Hematopoietic multipotent progenitor cell (in vitro differentiated cells): ENCODE measurements at regions not wholly inside any gene's neighbourhood (a gene's known extent, or its start where the extent isn't known, plus 50 kb on each side); places are given as distances from the start of the nearest gene placed in this dataset.
"Not testable (repeated sequence)": the region's sequence is repeated elsewhere in the genome, so short reads cannot be mapped to it uniquely, and the experiment has no call there.

ENCODE experiments used
- DNase-seq, 3 donors: peaks; one replicate each; pipeline ENCODE4 v3.0.0-alpha.2; 2011 to 2015; ENCODE audit warnings: low read depth in 2 of 3, low spot score in 2 of 3

DNA sequence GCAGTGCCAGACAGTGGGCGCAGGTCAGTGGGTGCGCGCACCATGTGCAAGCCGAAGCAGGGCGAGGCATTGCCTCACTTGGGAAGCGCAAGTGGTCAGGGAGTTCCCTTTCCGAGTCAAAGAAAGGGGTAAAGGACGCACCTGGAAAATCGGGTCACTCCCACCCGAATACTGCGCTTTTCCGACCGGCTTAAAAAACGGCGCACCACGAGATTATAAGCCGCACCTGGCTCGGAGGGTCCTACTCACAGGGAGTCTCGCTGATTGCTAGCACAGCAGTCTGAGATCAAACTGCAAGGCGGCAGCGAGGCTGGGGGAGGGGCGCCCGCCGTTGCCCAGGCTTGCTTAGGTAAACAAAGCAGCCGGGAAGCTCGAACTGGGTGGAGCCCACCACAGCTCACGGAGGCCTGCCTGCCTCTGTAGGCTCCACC, 77.9 kb downstream of the NR4A2 start:
- DNase-seq = peak in 1 of 3 donors; percentile 0

- no peak for DNase-seq
These were observed 78.8 kb downstream of the NR4A2 start for GRCh38 chr2:156253765-156254164.

DNA sequence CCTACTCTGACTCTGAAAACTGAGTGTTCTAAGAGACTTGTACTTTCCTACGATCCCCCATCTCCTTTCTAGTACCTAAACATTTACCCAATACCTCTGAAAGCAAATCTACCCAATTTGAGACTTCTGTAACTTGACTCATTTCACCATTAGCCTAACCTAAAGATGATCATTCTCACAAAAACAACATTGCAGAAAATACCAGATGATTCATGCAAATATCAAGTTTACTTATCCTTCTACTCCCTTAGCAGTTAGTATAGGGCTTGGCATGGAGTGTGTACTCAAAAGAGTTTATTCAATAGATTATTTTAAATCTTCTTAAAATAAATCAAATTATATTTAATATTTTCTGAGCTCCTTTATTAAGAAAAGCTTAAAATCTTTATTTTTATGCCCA, 89.6 kb downstream of the NR4A2 start:
- DNase-seq = no peak

- no peak for DNase-seq
These were observed 95.0 kb downstream of the NR4A2 start for GRCh38 chr2:156237558-156237957.

GRCh38 chr2:156229724-156230362, 102.7 kb downstream of the NR4A2 start:
- no peak for DNase-seq

DNA sequence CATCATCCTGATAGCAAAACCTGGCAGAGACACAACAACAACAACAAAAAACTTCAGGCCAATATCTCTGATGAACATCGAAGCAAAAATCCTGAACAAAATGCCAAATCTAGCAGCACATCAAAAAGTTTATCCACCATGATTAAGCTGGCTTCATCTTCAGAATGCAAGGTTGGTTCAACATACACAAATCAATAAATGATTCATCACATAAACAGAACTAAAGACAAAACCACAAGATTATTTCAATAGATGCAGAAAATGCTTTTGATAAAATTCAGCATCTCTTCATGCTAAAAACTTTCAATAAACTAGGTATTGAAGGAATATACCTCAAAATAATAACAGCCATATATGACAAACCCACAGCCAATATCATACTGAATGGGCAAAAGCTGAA, 109.2 kb downstream of the NR4A2 start:
- DNase-seq = not testable (repeated sequence)

DNA sequence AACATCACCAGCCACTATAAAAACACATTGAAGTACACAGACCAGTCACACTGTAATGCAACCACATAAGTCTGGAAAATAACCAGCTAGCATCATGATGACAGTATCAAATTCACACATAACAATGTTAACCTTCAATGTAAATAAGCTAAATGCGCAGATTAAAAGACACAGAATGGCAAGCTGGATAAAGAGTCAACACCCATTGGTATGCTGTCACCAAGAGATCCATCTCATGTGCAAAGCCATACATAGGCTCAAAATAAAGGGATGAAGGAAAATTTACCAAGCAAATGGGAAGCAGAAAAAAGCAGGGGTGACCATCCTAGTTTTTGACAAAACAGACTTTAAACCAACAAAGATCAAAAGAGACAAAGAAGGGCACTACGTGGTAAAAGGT, 110.8 kb downstream of the NR4A2 start:
- DNase-seq = no peak

- DNase-seq = no peak
These were observed 112.9 kb downstream of the NR4A2 start for GRCh38 chr2:156219491-156220100.

GRCh38 chr2:156215656-156216055, 116.9 kb downstream of the NR4A2 start:
- no peak for DNase-seq

- no peak for DNase-seq
These were observed 121.2 kb downstream of the NR4A2 start for GRCh38 chr2:156211318-156211717.

GRCh38 chr2:156206355-156206754, 126.2 kb downstream of the NR4A2 start:
- no peak for DNase-seq

DNA sequence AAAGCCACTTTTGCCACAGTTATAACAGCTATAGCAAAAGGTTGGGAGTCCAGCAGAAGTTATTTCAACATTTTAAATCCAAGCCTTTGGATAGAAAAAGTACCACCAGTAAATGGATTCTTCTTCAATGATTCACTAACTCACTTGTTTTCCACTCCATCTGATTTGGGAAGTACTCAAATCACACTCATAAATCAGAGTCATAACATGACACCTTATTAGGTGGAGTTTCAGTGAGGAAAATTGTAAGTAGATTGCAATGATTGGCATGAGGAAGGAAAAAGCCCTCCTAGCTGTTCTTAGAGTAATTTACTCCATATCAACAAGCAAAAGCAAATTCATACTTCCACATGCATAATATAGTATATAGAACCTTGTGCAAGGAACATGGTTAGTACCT, 132.9 kb downstream of the NR4A2 start:
- DNase-seq = no peak

DNA sequence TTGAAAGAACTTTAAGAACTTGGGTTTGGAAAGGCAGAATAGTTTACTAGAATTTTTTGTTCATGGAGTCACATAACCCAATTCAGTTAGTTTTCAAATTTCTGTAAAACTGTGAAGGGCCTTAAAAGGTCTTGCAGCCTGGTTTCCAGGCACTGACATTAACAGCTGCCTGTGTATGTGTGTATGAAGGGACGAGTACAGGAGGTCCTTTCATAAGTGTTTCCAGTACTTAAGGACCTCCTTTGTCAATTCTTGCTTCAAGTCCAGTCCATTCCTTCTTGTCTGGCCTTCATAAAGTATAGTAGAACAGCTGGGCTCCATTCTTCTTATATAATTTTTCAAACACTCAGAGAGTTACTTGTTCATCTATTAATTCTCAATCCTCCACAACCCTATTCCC, 136.5 kb downstream of the NR4A2 start:
- no peak for DNase-seq

DNA sequence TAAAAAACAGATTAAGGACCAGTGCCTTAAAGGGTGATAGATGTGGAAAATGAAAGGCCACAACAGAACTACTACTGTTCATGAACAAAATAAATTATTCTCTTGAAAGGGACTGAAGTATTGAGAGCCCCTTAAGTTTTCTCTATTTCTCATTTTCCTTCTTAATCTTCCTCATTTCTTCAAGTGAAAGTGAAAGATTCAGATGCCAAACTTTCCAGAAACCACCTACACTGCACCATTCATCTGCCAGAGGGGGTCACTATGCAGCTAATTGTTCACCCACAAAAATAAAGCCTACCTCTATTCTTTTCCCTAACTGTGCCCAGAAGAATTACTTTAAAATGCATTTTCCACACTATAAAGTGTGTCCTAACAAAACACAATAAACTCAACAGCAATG, 140.1 kb downstream of the NR4A2 start:
- DNase-seq = peak in 2 of 3 donors; percentile 8 to 39

GRCh38 chr2:156191527-156191926, 141.0 kb downstream of the NR4A2 start:
- DNase-seq = no peak

DNA sequence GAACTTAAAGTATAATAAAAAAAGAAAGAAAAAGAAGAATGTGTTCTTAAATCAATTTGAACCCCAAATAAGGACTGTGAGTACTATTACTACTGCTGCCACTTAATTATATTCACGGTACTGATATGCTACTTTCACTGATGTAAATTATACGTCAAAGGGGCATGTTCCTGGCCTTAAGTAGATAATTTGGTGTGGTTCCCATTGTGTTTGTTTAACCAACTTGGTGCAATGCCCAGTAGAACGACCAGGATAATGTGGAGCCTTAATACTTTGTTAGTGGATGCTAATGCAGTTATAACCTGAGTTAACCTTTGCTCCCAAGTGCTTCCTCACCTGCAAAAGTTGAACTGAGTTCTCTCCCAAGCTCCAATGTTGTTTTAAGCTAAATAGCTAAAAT, 142.0 kb downstream of the NR4A2 start:
- no peak for DNase-seq

- no peak for DNase-seq
These were observed 142.9 kb downstream of the NR4A2 start for GRCh38 chr2:156189584-156189983.

DNA sequence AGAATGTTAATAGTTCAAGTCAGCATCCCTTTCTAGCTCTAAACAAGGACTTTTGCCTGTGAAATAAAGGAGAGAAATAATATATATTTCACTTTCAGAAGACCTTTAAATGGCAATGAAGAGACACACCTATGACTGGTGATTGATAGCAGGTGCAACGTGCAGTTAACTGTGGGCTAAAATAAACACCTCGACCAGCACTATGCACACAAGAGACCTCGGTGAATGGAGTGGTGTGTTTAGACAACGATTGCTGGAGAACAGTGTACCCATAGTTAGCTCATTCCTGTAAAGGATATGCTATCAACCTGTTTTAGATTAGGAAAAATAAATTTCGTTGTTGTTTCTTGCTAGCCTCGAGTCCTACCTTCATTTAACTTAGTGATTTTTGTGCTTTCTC, 143.4 kb downstream of the NR4A2 start:
- DNase-seq = no peak

- no peak for DNase-seq
These were observed 150.4 kb downstream of the NR4A2 start for GRCh38 chr2:156182132-156182531.

DNA sequence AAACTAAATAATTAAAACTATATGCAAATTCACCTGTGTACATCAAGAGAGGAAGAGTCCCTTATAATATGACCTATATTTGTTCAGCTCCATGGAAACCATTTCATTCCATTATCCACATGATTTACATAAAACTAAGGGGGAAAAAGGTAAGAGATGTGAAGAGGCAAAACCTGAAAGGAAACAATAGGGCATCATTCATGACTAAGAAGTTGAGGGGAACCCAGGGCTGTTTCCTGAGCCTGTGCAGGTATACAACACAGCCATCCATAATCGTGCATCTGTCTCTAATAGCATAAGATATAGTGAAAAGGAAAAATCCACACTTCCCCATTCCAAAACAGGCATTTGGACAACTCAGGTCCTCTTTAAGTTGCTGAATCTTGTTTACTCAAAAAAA, 151.3 kb downstream of the NR4A2 start:
- DNase-seq = no peak

- DNase-seq = no peak
These were observed 154.9 kb downstream of the NR4A2 start for GRCh38 chr2:156177654-156178053.

- DNase-seq = no peak
These were observed 156.6 kb downstream of the NR4A2 start for GRCh38 chr2:156175946-156176345.

DNA sequence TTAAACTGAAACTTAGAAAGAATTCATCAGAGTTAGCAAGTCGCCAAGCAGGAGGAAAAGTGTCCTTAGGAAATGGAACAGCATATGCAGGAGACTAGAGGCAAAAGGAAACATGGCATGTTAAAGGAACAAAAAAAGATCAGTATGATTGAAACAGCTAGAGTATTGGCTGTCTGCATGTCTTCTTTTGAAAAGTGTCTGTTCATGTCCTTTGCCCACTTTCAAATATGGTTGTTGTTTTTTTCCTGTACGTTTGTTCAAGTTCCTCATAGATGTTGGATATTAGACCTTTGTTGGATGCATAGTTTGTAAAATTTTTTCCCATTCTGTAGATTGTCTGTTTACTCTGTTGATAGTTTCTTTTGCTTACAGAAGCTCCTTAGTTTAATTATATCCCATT, 161.6 kb downstream of the NR4A2 start:
- DNase-seq = no peak
